HL-60 (cell line): ENCODE measurements at regions not wholly inside any gene's neighbourhood (a gene's known extent, or its start where the extent isn't known, plus 50 kb on each side); places are given as distances from the start of the nearest gene placed in this dataset.

Experiments
- GABPA ChIP-seq: IDR thresholded peaks from 2 replicates; pipeline ENCODE4 v1.6.1; 2012; ENCODE audit warnings: low read depth
- POLR2AphosphoS5 ChIP-seq: IDR thresholded peaks from 2 replicates; pipeline ENCODE4 v1.6.1; 2012; ENCODE audit warnings: low read depth
- TF ChIP-seq, protein P1 (sequence below): IDR thresholded peaks from one replicate; pipeline ENCODE4 v1.5.1; 2011; ENCODE audit warnings: low read length, control low read depth, inconsistent platforms; ENCODE audit not compliant: insufficient read depth
- TF ChIP-seq, protein P2 (sequence below): IDR thresholded peaks from 2 replicates; pipeline ENCODE4 v1.6.1; 2012; ENCODE audit warnings: low read depth; ENCODE audit not compliant: insufficient replicate concordance

DNA sequence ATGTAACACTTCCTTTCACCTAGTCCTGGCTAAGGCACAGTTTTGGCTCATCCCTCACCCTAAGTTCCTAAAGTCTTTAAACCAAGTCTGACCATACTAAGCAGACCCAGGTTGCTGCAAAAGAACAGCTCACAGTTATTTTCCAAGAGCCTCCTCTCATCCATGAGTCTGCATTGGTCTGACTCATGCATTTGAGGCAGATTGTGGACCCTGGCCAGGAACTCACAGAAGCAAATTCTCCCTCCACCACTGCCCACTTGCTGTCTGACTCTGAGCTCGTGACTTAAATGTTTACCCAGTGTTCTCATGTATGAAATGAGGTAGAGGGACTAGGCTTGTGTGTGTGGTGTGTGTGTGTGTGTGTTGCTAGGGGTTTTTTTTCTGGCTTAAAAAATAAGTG, 1272.8 kb downstream of the TYW1 start:
- TF ChIP-seq, protein P1, sequence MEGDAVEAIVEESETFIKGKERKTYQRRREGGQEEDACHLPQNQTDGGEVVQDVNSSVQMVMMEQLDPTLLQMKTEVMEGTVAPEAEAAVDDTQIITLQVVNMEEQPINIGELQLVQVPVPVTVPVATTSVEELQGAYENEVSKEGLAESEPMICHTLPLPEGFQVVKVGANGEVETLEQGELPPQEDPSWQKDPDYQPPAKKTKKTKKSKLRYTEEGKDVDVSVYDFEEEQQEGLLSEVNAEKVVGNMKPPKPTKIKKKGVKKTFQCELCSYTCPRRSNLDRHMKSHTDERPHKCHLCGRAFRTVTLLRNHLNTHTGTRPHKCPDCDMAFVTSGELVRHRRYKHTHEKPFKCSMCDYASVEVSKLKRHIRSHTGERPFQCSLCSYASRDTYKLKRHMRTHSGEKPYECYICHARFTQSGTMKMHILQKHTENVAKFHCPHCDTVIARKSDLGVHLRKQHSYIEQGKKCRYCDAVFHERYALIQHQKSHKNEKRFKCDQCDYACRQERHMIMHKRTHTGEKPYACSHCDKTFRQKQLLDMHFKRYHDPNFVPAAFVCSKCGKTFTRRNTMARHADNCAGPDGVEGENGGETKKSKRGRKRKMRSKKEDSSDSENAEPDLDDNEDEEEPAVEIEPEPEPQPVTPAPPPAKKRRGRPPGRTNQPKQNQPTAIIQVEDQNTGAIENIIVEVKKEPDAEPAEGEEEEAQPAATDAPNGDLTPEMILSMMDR = no peak
- TF ChIP-seq POLR2AphosphoS5 (no peak), GABPA (no peak)
- TF ChIP-seq, protein P2, sequence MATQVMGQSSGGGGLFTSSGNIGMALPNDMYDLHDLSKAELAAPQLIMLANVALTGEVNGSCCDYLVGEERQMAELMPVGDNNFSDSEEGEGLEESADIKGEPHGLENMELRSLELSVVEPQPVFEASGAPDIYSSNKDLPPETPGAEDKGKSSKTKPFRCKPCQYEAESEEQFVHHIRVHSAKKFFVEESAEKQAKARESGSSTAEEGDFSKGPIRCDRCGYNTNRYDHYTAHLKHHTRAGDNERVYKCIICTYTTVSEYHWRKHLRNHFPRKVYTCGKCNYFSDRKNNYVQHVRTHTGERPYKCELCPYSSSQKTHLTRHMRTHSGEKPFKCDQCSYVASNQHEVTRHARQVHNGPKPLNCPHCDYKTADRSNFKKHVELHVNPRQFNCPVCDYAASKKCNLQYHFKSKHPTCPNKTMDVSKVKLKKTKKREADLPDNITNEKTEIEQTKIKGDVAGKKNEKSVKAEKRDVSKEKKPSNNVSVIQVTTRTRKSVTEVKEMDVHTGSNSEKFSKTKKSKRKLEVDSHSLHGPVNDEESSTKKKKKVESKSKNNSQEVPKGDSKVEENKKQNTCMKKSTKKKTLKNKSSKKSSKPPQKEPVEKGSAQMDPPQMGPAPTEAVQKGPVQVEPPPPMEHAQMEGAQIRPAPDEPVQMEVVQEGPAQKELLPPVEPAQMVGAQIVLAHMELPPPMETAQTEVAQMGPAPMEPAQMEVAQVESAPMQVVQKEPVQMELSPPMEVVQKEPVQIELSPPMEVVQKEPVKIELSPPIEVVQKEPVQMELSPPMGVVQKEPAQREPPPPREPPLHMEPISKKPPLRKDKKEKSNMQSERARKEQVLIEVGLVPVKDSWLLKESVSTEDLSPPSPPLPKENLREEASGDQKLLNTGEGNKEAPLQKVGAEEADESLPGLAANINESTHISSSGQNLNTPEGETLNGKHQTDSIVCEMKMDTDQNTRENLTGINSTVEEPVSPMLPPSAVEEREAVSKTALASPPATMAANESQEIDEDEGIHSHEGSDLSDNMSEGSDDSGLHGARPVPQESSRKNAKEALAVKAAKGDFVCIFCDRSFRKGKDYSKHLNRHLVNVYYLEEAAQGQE = no peak
